GM12892 (cell line): ENCODE measurements at regions not wholly inside any gene's neighbourhood (a gene's known extent, or its start where the extent isn't known, plus 50 kb on each side); places are given as distances from the start of the nearest gene placed in this dataset.

Experiments used
- POLR2A ChIP-seq: IDR thresholded peaks from 2 replicates; pipeline ENCODE4 v1.6.1; 2011; ENCODE audit warnings: low read depth, low read length, control low read depth
- TAF1 ChIP-seq: IDR thresholded peaks from 2 replicates; pipeline ENCODE4 v1.6.1; 2011; ENCODE audit warnings: low read depth, mild to moderate bottlenecking, control low read depth, low read length, borderline replicate concordance

GRCh38 chr11:42344204-42344792 is 884.8 kb upstream of the LRRC4C start:
- TF ChIP-seq TAF1 (no peak), POLR2A (no peak)
